22Rv1 (cell line): ENCODE measurements at regions not wholly inside any gene's neighbourhood (a gene's known extent, or its start where the extent isn't known, plus 50 kb on each side); places are given as distances from the start of the nearest gene placed in this dataset.

ENCODE experiments used
- ZFX ChIP-seq: fragments of 450-650 bp; IDR thresholded peaks from 2 replicates; pipeline ENCODE4 v1.6.1; 2017; ENCODE audit warnings: antibody characterized with exemption, borderline replicate concordance
- TF ChIP-seq, protein P1 (sequence below): fragments of 450-650 bp; IDR thresholded peaks from 2 replicates; pipeline ENCODE4 v1.5.1; 2017; ENCODE audit warnings: mild to moderate bottlenecking

- TF ChIP-seq, protein P1, sequence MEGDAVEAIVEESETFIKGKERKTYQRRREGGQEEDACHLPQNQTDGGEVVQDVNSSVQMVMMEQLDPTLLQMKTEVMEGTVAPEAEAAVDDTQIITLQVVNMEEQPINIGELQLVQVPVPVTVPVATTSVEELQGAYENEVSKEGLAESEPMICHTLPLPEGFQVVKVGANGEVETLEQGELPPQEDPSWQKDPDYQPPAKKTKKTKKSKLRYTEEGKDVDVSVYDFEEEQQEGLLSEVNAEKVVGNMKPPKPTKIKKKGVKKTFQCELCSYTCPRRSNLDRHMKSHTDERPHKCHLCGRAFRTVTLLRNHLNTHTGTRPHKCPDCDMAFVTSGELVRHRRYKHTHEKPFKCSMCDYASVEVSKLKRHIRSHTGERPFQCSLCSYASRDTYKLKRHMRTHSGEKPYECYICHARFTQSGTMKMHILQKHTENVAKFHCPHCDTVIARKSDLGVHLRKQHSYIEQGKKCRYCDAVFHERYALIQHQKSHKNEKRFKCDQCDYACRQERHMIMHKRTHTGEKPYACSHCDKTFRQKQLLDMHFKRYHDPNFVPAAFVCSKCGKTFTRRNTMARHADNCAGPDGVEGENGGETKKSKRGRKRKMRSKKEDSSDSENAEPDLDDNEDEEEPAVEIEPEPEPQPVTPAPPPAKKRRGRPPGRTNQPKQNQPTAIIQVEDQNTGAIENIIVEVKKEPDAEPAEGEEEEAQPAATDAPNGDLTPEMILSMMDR = no peak
- no peak for TF ChIP-seq ZFX
These were observed 86.9 kb upstream of the SPATA13 start for GRCh38 chr13:24073657-24074056.
